HG03342 (cell line): ENCODE measurements at regions not wholly inside any gene's neighbourhood (a gene's known extent, or its start where the extent isn't known, plus 50 kb on each side); places are given as distances from the start of the nearest gene placed in this dataset.

Source experiments
- ATAC-seq: cut with Tn5 transposase; IDR thresholded peaks from one replicate; pipeline ENCODE4 v1.9.1; 2021; ENCODE audit warnings: mild to moderate bottlenecking, moderate library complexity; ENCODE audit not compliant: unreplicated experiment

GRCh38 chr10:78950656-78951587 lies 117.8 kb upstream of the ZMIZ1 start:
- ATAC-seq: no peak

GRCh38 chr10:78952030-78952429 lies 116.7 kb upstream of the ZMIZ1 start:
- ATAC-seq: no peak

GRCh38 chr10:78952686-78953085 lies 116.1 kb upstream of the ZMIZ1 start:
- ATAC-seq: no peak

- ATAC-seq: peak; percentile 71
These were observed 115.5 kb upstream of the ZMIZ1 start for GRCh38 chr10:78953113-78953798.

DNA sequence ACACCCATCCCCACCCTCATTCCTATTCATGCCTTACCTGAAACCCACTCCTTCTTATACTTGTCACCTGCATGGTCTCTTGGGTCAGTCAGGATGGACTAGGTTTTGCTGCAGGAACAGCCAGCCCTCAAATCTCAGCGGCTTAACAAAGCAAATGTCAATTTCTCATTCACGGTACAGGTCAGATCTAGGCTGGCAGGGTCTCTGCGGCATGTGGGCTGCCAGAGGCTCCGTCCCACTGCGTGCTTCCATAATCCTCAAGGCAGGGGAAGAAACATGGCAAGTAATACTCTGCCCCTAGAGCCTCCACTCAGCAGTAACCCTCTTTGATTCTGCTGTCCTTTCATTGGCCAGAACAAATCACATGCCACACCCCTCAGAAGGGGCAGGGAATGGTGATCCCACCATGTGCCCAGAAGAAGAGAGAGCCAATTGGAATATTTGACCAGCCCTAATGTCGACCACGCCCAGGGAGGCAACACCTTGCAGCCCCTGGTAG lies 114.9 kb upstream of the ZMIZ1 start:
- ATAC-seq: no peak

DNA sequence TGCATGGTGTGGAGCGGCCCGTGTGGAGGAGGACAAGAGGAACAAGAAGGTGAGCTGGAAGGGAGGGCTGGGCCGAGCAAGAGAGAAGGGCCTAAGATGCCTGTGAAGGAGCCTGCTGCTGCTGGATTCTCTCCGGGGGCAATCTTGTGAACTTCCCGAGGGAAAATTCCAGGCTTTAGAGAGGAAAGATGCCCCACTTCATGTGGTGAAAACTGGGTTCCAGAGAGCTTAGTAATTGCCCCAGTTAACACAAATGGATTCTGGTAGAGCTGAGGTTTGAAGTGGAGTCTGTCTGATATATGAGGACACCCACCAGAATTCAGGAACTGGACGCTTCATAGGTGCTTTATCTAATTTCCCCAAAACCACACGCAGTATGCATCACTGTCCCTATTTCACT lies 114.1 kb upstream of the ZMIZ1 start:
- ATAC-seq: no peak

- no peak for ATAC-seq
These were observed 113.6 kb upstream of the ZMIZ1 start for GRCh38 chr10:78955206-78955605.

DNA sequence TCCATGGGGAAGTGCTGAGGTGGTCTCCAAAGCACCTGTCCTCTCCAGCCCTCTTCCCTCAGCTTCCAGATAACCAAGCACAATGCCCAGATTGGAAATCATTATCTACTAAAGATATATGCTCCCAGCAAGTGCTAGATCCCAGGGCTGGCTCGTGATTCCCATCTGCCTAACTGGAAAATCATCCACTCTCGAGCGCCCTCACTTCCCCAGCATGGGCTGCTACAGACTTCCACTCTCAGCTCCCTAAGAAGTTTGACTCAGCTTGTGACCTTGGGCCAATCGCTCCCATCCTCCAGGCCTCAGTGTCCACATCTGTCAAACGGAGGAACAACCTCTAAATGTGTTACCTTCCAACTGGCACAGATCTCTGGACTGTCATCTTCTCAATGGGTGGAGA lies 112.4 kb upstream of the ZMIZ1 start:
- ATAC-seq: no peak

GRCh38 chr10:78957471-78958039 lies 111.2 kb upstream of the ZMIZ1 start:
- ATAC-seq: no peak

DNA sequence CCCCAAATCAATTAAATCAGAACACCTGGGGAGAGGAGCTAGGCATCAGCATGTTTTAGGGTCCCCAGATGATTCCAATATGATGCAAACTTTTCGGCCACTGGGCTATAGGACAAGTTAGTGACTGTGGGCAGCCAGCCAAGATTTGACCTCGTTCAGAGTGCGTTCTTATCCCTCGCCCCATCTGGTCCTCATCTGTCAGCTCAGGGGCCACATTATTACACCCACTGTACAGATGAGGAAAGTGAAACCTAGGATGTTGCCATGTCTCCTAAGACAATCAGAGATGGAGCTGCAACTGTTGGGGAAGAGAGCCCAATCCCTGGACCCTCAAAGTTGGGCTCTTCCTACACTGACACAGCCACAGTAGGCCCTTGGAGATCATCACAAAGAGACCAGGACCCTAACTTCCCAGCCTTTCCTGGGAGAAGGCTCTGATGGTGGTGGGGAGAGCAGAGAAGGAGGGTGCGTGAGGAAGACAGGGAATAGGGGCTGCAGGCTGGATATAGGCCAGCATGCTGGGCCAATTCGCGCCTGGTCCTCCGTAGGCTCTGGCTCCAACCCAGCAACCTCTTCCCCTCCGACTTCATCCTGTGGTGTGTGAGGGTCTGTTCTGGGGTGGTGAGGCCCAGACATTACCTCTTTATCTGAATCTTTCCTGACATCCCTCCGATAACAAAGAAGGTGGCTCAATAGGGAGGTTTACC lies 109.4 kb upstream of the ZMIZ1 start:
- ATAC-seq: no peak

DNA sequence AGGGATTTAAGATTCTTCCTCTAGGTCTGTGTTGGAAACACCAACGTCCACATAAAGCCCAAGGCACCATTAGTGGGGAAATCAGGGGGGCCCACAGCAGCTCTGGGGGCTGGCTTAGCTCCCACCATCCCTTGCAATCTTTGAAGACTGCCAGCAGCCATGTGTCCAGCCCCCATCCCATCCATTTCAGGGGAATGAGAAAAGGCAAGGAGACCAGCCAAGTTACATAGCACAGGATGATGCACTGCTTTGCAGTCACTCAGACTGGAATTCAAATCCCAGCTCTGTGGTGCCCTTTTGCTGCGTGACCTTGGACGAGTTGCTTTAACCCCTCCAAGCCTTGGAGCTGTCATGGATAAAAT lies 108.9 kb upstream of the ZMIZ1 start:
- ATAC-seq: no peak

DNA sequence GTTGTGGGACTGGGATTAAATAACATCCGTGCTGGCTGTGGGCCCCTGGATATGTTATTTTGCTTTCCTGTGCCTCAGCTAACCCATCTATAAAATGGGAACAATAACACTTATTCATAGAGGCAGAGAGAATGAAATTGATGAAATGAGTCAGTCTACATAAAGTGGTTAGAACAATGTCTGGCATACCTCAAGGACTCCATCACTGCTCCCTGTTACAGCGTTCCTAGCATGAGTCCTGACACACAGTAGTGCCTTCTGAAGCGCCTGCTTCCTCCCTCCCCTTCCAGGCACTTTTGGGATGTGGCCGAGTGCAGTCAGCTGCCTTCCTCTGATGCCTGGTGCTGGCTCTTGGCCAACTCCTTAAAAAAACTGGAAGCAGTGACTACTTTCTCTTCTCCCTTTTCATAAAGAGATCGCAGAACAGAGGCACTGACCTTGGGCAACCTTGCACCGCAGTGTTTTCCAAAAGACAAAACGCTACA lies 108.4 kb upstream of the ZMIZ1 start:
- ATAC-seq: no peak

- no peak for ATAC-seq
These were observed 107.0 kb upstream of the ZMIZ1 start for GRCh38 chr10:78961760-78962159.

DNA sequence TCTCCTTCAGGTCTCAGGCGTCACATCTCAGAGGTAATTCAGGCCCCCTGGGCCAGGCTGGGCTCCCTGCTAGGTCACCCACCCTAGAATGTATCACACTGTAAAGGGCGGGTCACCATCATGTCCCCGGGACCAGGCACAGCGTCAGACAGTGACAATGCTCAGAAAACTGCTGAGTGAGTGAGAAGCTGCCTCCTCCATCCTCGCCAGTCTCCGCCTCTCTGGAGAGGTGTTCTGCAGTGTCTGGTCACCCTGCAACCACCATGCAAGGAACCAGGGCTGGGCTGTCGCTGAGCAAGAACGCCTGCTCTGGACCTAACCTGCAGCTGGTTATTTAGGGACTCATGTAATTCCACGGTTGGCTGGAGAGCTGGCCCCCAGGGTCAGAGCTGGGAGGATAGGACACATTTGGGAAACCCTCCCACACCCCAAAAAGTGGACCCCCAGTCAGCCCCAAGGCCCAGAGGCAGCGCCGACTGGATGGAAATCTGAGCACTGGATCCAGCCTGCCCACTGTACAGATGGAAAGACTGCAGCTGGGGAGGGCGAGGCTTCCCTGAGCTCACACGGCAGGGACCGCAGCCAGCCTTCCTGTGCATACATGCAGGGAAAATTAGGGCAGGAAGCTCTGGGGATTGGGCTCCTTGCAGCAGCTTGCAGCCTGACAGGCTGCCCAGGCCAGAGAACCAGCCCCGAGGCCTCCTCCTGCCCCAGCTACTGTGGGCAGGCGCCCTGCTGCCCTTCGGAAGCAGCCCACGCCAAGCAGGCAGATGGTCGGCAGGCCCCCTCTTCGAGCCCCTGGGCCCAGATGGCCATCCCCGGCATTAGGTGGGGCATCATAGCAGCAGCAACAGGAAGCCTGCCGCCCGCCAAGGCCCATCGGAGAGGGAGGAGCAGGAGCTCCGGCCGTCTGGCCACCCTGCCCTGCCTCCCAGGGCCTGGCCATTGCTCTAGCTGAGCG lies 105.4 kb upstream of the ZMIZ1 start:
- no peak for ATAC-seq

GRCh38 chr10:78964274-78964951 lies 104.4 kb upstream of the ZMIZ1 start:
- ATAC-seq: no peak

GRCh38 chr10:78964952-78965633 lies 103.7 kb upstream of the ZMIZ1 start:
- no peak for ATAC-seq

DNA sequence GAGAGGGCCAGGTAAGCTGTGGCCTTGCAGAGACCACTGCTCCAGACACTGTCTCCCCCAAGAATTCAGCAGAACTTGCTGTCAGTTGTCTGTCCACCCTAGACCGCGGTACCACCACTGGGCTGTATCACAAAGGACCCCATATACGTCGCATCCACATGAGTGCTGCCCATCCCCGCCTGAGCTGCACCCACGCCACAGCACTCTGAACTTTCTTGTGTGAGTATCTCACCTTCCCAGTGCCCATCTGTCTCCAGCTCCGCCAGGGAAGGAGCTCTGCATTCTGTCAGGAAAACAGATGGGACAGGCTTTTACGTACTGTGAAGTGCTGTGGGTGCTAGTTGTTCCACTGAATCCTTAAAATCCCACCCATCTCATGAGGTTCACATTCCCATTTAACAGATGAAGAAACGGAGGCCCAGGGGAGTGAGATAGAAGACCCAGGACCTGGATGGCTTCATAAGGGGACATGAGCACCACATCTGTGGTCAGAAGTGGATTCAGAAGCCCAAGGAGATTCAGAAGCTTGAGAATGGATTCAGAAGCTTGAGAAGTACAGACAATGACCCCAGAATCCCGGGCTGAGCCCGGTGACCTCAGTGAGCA lies 102.5 kb upstream of the ZMIZ1 start:
- no peak for ATAC-seq

DNA sequence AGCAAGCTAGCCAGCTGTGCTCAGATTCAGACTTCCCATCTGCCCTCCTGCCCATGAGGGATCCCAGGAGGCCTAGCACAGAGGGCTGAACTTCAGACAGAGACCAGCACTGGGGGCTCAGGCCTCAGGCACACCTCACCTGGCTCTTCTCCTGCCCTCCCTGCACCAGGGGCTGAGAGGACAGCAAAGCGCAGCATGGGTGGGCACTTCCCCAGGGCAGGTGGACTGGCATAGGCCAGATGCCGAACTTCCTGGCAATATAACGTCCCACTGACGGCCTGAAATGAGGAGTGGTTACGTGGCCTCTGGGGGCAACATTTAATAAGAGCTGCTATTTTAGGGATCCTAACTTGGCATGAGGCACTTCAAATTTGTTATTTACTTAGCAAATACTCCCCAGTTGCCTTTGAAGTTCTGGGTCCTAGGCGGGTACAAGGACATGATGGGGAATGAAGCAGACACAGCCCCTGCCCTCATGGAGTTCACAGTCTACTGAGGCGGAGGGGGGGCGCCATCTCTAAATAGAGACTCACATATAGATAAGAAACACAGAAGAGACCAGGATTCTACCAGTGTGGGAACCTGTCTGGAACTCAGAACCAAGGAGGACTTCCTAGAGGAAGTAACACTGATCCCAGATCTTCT lies 101.8 kb upstream of the ZMIZ1 start:
- ATAC-seq: no peak
